Karpas-422 (cell line): ENCODE measurements at regions not wholly inside any gene's neighbourhood (a gene's known extent, or its start where the extent isn't known, plus 50 kb on each side); places are given as distances from the start of the nearest gene placed in this dataset.

Experiments
- DNase-seq: peaks from one replicate; pipeline ENCODE4 v3.0.0-alpha.2; 2015
- H2AFZ ChIP-seq: fragments of 200-600 bp; sonication (generic); 2 replicates; pipeline ENCODE4 v1.6.1; 2014; ENCODE audit warnings: antibody characterized with exemption, low read length, mixed read lengths
- H3K27ac ChIP-seq: fragments of 200-600 bp; sonication (generic); 2 replicates; pipeline ENCODE4 v1.5.1; 2014; ENCODE audit warnings: mild to moderate bottlenecking, low read length, moderate library complexity
- H3K27me3 ChIP-seq: fragments of 200-600 bp; sonication (generic); 2 replicates; pipeline ENCODE4 v1.6.1; 2014; ENCODE audit warnings: low read length, mixed read lengths
- H3K36me3 ChIP-seq: fragments of 200-600 bp; sonication (generic); 2 replicates; pipeline ENCODE4 v1.6.1; 2014; ENCODE audit warnings: low read length, mixed read lengths; ENCODE audit not compliant: insufficient read depth
- H3K4me1 ChIP-seq: fragments of 200-600 bp; sonication (generic); 2 replicates; pipeline ENCODE4 v1.6.1; 2014; ENCODE audit warnings: mild to moderate bottlenecking, low read length, mixed read lengths
- H3K4me2 ChIP-seq: fragments of 200-600 bp; sonication (generic); 2 replicates; pipeline ENCODE4 v1.6.1; 2014; ENCODE audit warnings: low read length, low read depth, mild to moderate bottlenecking; ENCODE audit not compliant: poor library complexity, severe bottlenecking
- H3K4me3 ChIP-seq: fragments of 200-600 bp; sonication (generic); 2 replicates; pipeline ENCODE4 v1.5.1; 2014; ENCODE audit warnings: mild to moderate bottlenecking, antibody characterized with exemption, low read length, mixed read lengths
- H3K79me2 ChIP-seq: fragments of 200-600 bp; sonication (generic); 2 replicates; pipeline ENCODE4 v1.6.1; 2014; ENCODE audit warnings: mild to moderate bottlenecking, low read length, mixed read lengths
- H3K9ac ChIP-seq: fragments of 200-600 bp; sonication (generic); 2 replicates; pipeline ENCODE4 v1.6.0; 2014; ENCODE audit warnings: low read length
- H3K9me2 ChIP-seq: fragments of 200-600 bp; sonication (generic), shearing (Covaris generic); replicated peaks from 2 replicates; pipeline ENCODE4 v1.6.0; 2014; ENCODE audit warnings: mild to moderate bottlenecking, low read length, moderate library complexity; ENCODE audit not compliant: insufficient read depth
- H3K9me3 ChIP-seq: fragments of 300-700, 200-600 bp; sonication (generic); 2 replicates; pipeline ENCODE4 v1.6.1; 2014; ENCODE audit warnings: low read length, mixed read lengths
- H4K20me1 ChIP-seq: fragments of 200-600 bp; sonication (generic); 2 replicates; pipeline ENCODE4 v1.6.1; 2014; ENCODE audit warnings: mild to moderate bottlenecking, antibody characterized with exemption, low read length, low read depth; ENCODE audit not compliant: insufficient read depth

GRCh38 chr11:113595810-113596594, 110.1 kb downstream of the TMPRSS5 start:
- Histone ChIP-seq H3K9me3 (no peaks in the 10 kb centered on the region), H3K27ac (no peak overlapping the region), H3K27me3 (no peaks in the 10 kb centered on the region), H4K20me1 (no peaks in the 10 kb centered on the region), H3K9me2 (no peaks in the 10 kb centered on the region), H3K36me3 (no peaks in the 10 kb centered on the region), H3K4me1 (peaks cover 13% of the 10 kb centered on the region), H3K9ac (no peak overlapping the region), H3K79me2 (no peaks in the 10 kb centered on the region), H2AFZ (no peak overlapping the region), H3K4me3 (no peak overlapping the region), H3K4me2 (no peak overlapping the region)
- no peak for DNase-seq

GRCh38 chr11:113593698-113594308, 112.3 kb downstream of the TMPRSS5 start:
- H3K79me2 ChIP-seq: no peaks in the 10 kb centered on the region
- no peak for DNase-seq
- 0 out of 2 replicates have a peak overlapping the region, but pooled peaks have one; percentile 50 for H2AFZ ChIP-seq
- H3K27ac ChIP-seq: no peak overlapping the region
- H3K9me2 ChIP-seq: no peaks in the 10 kb centered on the region
- H3K36me3 ChIP-seq: no peaks in the 10 kb centered on the region
- no peaks in the 10 kb centered on the region for H3K9me3 ChIP-seq
- H3K9ac ChIP-seq: peak overlapping the region; percentile 20; the same call in 1 of the 2 replicates
- H4K20me1 ChIP-seq: no peaks in the 10 kb centered on the region
- H3K27me3 ChIP-seq: no peaks in the 10 kb centered on the region
- peaks cover 13% of the 10 kb centered on the region for H3K4me1 ChIP-seq
- peak overlapping the region; percentile 30; the same call in 1 of the 2 replicates for H3K4me3 ChIP-seq
- peak overlapping the region; percentile 42 for H3K4me2 ChIP-seq

GRCh38 chr11:113591117-113591516, 115.0 kb downstream of the TMPRSS5 start:
- Histone ChIP-seq H3K27me3 (no peaks in the 10 kb centered on the region), H3K79me2 (no peaks in the 10 kb centered on the region), H2AFZ (no peak overlapping the region), H4K20me1 (no peaks in the 10 kb centered on the region), H3K36me3 (no peaks in the 10 kb centered on the region), H3K4me2 (no peak overlapping the region), H3K4me3 (no peak overlapping the region), H3K9me2 (no peaks in the 10 kb centered on the region), H3K4me1 (peaks cover 13% of the 10 kb centered on the region), H3K27ac (no peak overlapping the region), H3K9me3 (no peaks in the 10 kb centered on the region), H3K9ac (no peak overlapping the region)
- no peak for DNase-seq

GRCh38 chr11:113587308-113587739, 112.1 kb upstream of the DRD2 start:
- Histone ChIP-seq H3K27me3 (no peaks in the 10 kb centered on the region), H3K9me2 (no peaks in the 10 kb centered on the region), H3K9me3 (no peaks in the 10 kb centered on the region), H3K27ac (no peak overlapping the region), H3K4me1 (no peaks in the 10 kb centered on the region), H3K36me3 (no peaks in the 10 kb centered on the region), H3K9ac (no peak overlapping the region), H4K20me1 (no peaks in the 10 kb centered on the region), H3K4me3 (no peak overlapping the region), H2AFZ (no peak overlapping the region), H3K4me2 (no peak overlapping the region), H3K79me2 (no peaks in the 10 kb centered on the region)
- DNase-seq: no peak

GRCh38 chr11:113584371-113584770, 109.2 kb upstream of the DRD2 start:
- Histone ChIP-seq H3K4me1 (no peaks in the 10 kb centered on the region), H3K4me3 (no peak overlapping the region), H3K27me3 (no peaks in the 10 kb centered on the region), H3K9me2 (no peaks in the 10 kb centered on the region), H3K79me2 (no peaks in the 10 kb centered on the region), H3K9me3 (no peaks in the 10 kb centered on the region), H3K4me2 (no peak overlapping the region), H3K36me3 (no peaks in the 10 kb centered on the region), H4K20me1 (no peaks in the 10 kb centered on the region), H3K9ac (no peak overlapping the region), H3K27ac (no peak overlapping the region), H2AFZ (no peak overlapping the region)
- DNase-seq: no peak

GRCh38 chr11:113581713-113582112, 106.5 kb upstream of the DRD2 start:
- Histone ChIP-seq H3K27ac (no peak overlapping the region), H3K36me3 (no peaks in the 10 kb centered on the region), H4K20me1 (no peaks in the 10 kb centered on the region), H3K4me2 (no peak overlapping the region), H3K9ac (no peak overlapping the region), H3K9me3 (no peaks in the 10 kb centered on the region), H3K27me3 (no peaks in the 10 kb centered on the region), H3K79me2 (no peaks in the 10 kb centered on the region), H2AFZ (no peak overlapping the region), H3K4me3 (no peak overlapping the region), H3K4me1 (peaks cover 20% of the 10 kb centered on the region), H3K9me2 (no peaks in the 10 kb centered on the region)
- DNase-seq: no peak

GRCh38 chr11:113579292-113579940, 104.2 kb upstream of the DRD2 start:
- Histone ChIP-seq H3K9ac (no peak overlapping the region), H3K9me3 (no peaks in the 10 kb centered on the region), H3K4me3 (no peak overlapping the region), H3K4me1 (peaks cover 20% of the 10 kb centered on the region), H4K20me1 (no peaks in the 10 kb centered on the region), H3K36me3 (no peaks in the 10 kb centered on the region), H3K4me2 (no peak overlapping the region), H3K27ac (no peak overlapping the region), H2AFZ (no peak overlapping the region), H3K79me2 (no peaks in the 10 kb centered on the region), H3K27me3 (no peaks in the 10 kb centered on the region), H3K9me2 (no peaks in the 10 kb centered on the region)
- no peak for DNase-seq

GRCh38 chr11:113578715-113579250, 103.6 kb upstream of the DRD2 start:
- no peak overlapping the region for H2AFZ ChIP-seq
- H3K27me3 ChIP-seq: no peaks in the 10 kb centered on the region
- no peak for DNase-seq

More at GRCh38 chr11:113578715-113579250, 103.6 kb upstream of the DRD2 start:
- no peaks in the 10 kb centered on the region for H3K9me3 ChIP-seq
- H3K4me2 ChIP-seq: no peak overlapping the region
- H3K4me1 ChIP-seq: peaks cover 20% of the 10 kb centered on the region
- no peak overlapping the region for H3K4me3 ChIP-seq
- H3K79me2 ChIP-seq: no peaks in the 10 kb centered on the region
- H4K20me1 ChIP-seq: no peaks in the 10 kb centered on the region
- no peaks in the 10 kb centered on the region for H3K9me2 ChIP-seq
- H3K27ac ChIP-seq: no peak overlapping the region
- H3K9ac ChIP-seq: no peak overlapping the region
- H3K36me3 ChIP-seq: no peaks in the 10 kb centered on the region
